ENCODE measurements at regions not wholly inside any gene's neighbourhood (a gene's known extent, or its start where the extent isn't known, plus 50 kb on each side); places are given as distances from the start of the nearest gene placed in this dataset.
"Not testable (repeated sequence)": the region's sequence is repeated elsewhere in the genome, so short reads cannot be mapped to it uniquely, and the experiment has no call there.

DNA sequence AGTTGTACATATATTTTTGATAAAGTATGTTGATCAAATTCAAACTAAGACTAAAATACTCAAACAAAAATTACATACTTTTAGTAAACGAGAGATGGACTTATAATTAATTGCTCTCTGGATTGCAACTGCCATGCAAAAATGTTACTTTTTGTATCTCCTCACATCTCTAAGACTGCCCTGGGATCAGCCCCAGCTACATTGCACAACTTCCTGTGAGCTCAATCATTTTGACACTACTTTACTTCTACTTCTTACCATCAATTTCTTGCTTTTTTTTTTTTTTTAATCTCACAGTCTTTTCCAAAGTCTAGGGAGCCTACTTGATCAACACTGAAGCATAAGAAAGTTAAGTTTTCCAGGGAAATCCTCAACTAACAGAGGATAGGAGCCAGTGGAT, 506.0 kb upstream of the CDH10 start:
- DNase-seq: no peak

DNA sequence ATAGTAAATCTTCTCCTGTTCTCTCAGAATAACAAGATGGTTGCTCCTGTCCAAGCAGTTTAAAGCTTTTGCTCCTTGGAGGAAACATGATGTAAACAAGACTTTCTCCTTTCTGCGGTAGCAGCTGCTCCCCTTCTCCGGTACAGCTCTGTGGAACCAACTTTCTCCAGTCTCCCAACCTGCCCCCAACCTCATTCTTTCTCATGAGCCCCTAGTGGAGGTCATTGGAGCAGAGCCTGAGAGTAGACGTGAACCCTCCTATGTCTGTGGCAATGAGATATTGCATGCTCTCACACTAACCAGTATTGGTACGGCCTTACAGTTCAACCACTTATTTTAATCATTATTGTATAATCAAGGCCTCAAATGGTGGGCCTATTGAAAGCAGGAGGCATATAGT, 483.8 kb upstream of the CDH10 start:
- DNase-seq: no peak

DNA sequence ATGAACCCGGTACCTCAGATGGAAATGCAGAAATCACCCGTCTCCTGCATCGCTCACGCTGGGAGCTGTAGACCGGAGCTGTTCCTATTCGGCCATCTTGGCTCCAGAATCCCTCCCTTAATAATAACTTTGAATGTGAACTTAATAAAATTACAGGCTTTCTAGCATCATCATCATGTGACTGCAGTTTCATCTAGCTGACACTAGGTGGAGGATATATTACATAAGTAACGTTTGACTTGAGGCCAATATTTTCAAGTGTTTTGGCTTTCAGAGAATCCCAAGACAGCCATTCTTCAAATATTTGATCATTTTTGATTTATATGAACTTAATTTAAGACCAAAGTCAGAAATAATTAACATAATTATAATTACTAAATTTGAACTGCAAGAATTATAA, 474.9 kb upstream of the CDH10 start:
- DNase-seq: no peak

DNA sequence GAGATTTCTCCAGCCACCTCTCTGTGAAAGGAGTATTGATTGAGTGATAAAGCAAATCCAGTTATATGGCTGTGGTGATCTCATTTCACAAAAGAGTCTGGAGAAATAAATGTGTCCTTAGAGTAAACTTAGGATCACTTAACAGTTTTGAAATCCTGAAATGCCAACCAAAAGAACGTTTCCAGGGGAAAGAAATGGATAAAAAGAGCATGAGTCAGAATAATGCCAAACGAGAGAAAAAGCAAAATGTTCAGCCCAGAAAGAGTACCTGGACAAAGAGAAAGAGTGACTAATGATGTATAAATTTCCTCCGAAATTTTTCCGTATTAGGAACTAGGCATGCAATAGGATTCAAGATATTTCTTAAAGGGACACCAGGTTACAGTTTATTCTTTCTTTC, 463.1 kb upstream of the CDH10 start:
- no peak for DNase-seq

DNA sequence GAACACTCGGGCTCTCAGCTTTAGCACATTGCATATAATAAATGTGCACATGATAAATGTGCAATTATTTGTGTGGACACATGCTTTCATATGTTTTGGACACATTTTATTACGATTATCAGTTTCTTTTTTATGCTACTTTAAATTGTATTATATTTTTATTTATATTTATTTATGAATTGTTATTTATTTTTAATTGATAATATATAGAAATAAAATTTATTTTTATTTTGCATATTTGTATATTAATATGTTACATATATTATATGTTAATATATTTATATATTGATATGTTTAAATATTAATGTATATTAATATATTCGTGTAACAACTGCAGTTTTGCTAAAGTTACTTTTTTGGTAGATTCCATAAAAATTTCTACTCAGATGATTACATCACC, 454.8 kb upstream of the CDH10 start:
- no peak for DNase-seq

DNA sequence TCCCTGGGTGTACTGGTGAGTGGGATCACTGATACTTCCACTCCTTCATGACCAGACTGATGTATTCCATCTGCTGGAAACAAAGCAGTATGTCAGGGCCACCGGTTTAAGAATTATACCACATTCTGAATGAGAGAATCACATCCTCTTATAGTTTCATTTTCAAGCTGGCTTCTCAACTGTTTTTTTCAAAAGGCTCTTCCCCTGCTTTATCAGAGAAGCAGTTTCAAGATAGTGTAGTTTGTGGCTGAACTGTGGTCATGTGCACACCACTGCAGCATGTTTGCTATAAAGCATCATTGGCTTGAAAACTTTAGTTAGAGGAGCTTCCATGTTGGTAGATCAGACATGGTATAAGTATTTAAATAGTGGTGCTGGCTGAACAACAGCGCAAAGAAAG, 450.5 kb upstream of the CDH10 start:
- DNase-seq: no peak

DNA sequence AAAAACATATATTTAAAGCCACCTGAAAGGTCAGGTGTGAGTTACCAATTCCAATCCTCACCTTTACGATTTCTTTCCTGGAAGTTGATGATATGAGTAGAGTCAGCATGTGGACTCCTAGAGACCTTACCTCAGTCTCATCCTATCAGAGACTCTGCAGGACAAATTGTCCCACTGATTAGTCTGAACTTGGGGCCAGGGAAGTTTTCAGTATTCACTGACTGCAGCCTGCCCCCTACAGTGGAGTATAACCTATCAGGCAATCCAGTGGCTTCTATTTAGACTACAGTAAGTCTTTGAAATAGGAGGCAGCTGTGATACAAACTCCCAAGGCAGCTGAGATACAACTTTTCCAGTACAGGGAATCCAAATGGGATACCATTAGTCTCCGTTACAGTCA, 449.4 kb upstream of the CDH10 start:
- no peak for DNase-seq

DNA sequence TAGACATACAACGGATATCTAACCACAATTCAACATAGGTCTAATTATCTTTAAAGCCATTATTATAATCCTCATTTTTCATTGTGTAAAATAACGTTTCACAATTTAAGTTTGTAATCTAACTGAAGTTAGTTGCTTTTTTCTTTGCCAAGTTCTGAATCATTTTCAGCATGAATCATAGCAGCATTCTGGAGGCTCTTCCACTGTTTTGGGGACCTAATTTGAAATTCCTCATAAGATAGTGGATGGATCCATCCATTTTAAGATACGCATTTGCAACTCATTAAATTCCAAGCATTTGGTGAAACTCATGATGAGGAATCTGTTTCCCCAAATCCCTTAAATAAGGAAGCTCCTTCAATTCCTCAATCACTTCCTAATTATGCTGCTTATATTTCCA, 447.1 kb upstream of the CDH10 start:
- DNase-seq: no peak

DNA sequence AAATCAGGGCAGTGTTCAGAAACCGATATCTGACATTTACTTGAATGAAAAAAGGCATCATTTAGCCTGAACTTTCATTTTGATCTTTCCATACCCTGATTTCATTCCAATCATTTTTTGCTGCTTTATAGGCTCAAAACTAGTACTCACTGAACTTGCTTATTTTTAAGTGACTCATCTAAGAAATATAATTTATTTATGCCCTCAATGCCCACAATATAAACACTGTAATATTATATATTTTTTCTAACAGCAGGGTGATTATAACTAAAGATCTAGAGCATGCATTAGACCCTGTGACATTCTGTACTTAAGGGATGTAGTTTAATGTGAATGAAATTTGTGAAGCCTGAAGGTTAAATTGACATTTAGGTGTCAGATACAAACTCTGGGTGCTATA, 446.1 kb upstream of the CDH10 start:
- no peak for DNase-seq

DNA sequence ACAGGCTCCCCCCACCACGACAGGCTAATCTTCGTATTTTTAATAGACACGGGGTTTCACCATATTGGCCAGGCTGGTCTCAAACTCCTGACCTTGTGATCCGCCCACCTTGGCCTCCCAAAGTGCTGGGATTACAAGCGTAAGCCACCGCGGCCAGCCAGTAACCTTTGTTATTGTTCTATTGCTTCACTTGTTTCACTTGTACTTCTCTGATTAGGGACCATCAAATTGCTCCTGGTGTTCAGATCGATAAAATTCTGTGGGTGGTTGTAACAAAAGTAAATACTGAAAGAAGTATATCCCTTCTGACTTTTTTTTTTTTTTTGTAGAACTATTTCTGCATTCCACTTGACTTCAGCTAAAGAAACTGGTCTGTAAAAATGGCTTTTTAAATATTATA, 445.5 kb upstream of the CDH10 start:
- DNase-seq: no peak

DNA sequence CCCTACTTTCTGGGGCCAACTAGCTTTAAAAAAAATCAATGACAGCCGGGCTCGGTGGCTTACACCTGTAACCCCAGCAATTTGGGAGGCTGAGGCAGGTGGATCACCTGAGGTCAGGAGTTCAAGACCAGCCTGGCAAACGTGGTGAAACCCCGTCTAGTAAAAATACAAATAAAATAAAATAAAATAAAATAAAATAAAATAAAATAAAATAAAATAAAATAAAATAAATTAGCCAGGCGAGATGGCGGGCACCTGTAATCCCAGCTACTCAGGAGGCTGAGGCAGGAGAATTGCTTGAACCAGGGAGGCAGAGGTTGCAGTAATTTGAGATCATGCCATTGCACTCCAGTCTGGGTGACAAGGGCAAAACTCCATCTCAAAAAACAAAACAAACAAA, 443.9 kb upstream of the CDH10 start:
- DNase-seq: not testable (repeated sequence)

DNA sequence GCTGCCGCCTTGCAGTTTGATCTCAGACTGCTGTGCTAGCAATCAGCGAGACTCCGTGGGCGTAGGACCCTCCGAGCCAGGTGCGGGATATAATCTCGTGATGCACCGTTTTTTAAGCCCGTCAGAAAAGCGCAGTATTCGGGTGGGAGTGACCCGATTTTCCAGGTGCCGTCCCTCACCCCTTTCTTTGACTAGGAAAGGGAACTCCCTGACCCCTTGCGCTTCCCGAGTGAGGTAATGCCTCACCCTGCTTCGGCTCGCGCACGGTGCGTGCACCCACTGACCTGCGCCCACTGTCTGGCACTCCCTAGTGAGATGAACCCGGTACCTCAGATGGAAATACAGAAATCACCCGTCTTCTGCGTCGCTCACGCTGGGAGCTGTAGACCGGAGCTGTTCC, 438.5 kb upstream of the CDH10 start:
- not testable (repeated sequence) for DNase-seq

DNA sequence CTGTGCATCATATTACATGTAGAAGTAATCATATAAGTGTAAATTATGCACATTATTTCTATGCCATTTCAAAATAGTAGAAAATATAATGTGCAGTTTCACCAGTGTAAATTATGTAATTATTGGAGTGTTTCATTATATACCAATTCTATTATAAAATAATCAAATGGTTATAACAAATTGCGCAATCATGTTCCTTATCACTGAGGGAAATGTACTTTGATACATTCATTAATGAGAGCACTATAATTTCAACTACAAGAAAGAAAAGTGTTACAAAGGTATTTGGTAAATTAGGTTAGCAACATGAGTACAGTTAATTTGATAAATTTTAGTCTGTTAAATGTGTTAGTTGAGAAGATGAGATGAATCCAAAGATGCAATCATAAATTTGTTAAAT, 421.5 kb upstream of the CDH10 start:
- no peak for DNase-seq

DNA sequence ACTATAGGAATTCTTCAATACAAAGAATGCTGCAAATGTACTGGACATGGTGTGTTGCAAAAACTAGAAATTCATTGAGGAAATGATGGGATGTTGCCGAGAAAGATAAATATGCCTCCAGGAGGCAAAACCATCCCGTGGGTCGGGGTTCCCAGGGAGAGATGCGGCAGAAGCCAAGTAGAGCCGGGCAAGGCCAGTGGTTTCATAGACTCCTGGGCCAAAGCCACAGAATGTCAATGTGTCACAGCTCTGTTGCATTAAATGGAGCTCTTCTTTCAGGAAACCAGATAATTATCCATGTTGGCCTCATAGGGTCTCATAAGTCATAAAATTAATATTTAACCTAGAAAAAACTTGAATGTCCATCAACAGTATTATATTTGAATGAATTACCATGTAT, 419.5 kb upstream of the CDH10 start:
- DNase-seq: no peak

DNA sequence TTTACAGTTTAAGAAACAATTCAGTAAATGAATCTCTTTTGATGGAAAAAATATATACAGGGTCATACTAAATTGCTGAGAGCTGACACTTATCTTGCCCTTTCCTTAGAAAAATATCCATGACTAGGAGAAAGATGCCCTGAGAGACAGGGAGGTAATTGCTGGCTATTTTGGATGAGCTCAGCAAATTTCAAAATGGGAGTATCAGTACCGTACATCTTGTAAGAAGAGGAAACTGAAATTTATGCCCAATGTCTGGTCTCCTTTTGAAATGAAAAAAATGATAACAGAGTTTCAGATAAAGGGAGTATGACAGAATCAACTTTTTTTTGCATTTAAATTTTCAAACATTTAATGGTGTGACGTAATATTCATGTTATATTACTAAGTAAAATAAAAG, 415.8 kb upstream of the CDH10 start:
- no peak for DNase-seq

DNA sequence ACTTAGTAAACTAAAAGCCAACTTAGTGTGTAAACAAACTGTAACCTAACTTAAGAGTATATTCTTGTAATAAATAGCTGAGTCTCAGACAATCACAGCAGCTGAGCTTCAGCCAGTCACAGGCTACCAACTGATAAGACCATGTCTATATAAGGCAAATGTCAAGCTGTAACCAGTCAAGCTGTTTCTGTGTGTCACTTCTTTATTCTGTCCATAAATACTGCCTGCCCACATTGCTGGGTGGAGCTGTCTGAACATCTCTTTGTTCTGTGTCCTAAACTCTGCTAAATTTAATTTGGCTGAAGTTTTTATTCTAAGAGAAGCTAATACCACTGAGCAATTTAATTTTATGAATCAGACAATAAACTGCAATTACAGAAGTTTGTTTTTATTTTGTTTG, 412.1 kb upstream of the CDH10 start:
- no peak for DNase-seq

DNA sequence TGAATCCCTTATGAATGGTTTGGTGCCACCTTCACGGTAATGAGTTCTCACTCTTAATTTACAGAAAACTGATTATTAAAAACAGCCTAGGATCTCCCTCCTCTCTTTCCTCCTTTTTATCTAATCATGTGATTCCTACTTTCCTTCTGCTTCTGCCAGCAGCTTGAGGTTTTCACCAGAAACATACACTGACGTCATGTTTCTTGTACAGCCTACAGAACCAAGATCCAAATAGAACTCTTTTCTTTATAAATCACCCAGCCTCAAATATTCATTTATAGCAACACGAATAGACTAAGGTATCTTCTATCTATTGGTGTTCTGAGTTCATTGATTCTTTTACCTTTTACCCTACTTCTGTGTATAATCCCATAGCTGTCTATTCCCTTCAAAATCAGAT, 388.9 kb upstream of the CDH10 start:
- no peak for DNase-seq

DNA sequence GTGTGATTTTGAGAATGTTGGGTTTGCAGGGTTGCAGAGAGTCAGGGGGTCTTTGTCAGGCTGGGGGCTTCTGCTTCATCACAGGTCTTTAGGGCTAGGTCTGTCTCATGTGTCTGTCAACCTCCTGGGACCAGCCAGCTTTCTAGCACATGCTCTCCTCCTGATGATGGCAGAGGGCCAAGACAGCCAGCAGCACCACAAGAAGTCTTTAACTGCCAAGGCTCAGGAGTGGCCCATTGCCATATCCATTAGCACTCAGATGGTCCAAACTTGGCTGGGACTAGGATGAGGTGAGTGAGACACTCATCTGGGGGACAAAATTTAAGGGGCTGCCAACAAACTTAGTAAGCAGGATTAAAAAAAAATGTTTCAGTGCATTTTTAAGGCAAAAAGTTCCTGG, 384.2 kb upstream of the CDH10 start:
- no peak for DNase-seq

DNA sequence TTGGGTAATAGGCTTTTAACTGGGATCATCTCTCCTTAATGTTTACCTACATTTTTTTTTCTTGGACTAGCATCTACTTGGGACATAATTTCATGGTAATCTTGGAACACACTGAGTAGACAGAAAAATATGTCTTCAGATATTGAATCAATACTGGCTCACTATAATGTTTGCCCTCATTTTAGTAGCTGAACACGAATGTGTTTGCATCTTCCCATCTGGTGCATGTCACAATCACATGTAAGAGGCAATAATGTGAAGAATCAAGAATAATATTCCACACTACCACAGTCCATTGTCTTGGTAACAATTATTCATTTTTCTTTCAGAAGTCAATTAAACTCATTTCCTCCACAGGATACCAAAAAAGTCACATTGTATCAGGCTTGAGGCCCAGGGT, 382.7 kb upstream of the CDH10 start:
- DNase-seq: no peak

DNA sequence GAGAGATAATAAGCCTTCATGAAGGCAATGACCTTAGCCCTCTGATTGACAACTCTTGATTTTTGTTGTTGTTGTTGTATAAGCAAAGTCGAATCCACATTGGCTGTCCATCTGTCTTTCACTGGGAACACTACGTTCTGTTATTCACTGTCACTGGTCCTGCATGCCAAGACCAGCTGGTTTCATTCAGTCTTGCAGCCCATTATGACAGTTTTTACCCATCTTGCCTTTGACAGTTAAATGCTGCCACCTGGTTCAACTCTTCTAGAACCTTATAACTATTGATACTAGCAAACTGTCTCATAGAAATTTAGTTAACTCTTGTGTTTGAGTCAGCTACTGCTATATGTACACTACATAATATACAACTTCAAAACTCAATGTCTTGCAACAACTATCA, 382.3 kb upstream of the CDH10 start:
- DNase-seq: no peak

DNA sequence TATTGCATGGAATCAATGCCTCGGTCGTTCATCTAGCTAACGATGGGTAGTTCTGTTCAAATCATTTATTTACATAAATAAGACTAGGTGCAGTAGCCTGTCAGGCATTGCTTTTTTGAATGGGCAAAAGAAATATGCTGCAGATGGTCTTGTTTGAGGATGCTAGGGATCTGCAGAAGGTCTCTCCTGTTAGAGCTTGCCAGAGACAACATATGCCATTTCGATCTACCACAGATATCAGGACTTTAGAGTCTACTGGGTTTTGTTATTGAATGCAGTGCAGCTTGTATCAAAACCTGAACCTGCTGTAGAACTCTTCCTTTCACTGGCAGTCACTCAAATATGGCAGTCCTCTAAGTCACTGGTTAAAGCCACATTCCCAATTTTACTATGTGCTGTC, 381.1 kb upstream of the CDH10 start:
- DNase-seq: no peak

DNA sequence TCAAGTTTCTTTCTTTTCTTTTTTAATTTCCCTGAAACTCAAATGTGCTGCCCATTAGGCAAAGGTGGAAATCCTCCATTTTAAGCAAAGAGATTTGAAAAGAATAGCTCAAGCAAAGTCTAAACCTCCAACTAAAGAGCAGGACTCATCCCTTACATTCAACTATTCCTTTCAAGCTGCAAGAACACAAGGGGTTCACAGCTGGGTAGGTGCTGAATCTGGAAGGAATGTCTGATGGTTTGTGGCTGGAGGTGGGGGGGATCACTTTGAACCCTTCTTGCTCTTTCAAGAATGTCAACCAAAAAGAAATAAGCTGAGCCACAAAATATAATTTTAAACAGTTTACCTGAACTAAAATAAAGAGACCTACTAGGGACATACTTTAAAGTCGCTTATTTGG, 375.7 kb upstream of the CDH10 start:
- no peak for DNase-seq

DNA sequence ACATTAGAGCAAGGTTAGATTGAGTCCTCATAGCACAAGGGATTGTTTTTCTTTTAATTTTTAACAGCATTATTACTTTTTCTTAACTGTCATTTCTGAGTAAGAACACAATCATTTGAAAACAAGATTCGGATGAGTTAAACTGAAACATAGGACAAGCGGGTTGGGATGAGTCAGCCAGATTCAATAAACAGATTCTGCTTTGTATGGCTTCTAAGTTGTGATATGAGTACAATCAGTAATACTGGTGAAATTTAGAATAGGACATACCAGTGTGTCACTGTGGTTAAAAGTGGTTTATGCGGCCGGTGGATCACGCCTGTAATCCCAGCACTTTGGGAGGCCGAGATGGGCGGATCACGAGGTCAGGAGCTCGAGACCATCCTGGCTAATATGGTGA, 364.3 kb upstream of the CDH10 start:
- DNase-seq: peak; percentile 25

DNA sequence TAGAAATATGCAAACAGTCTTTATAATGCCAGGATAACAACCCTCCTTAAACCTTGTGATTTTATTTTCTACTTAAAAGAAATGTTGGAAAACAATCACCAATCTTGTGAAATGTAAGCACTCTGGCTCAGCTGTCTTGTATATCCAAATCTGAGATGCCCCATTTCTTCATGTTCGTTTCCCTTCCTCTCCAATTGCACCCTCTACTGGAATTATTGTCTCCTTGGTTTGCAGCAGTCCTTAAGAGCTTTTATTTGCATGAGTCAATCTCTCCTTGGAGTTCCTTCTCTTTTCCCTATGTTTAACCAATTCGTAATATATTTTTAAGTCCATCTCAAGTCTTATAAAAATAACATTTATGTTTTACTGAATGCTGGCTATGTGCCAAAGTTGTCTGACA, 362.0 kb upstream of the CDH10 start:
- DNase-seq: no peak

DNA sequence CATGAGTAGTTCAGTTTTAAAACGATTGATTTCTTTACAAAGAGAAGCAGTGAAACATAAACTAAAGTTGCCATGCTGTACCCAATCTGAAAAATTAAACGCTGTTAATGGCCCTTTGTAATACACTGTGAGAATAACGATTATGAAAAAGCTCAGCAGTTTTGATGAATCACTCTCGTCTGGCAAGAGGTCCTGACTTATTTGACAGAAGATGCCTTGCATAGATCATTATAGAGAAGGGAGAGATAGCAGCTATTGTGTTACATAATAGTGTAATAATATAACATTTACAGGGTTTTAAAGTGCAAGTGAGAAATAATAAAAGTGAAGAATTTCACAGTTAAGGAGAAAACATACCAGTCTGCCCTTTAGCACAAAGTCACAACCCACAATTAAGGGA, 361.5 kb upstream of the CDH10 start:
- DNase-seq: no peak

DNA sequence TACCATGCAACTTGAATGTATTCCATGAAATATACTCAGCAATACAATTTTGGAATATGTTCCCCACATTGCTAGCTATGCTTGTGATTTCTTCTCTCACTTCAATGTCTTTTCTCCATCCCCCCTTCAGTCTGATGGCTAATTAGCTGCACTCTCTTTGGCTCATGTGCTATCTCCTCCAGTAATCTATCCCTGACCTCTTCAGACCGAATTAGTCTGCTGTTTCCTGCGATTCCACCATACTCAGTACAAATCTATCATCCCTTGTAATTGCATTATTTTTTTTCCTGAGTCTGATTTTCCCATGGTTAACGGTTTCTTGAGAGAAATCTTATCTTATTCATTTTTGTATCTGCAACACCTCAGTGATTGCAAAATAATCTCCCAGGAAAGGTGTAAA, 360.7 kb upstream of the CDH10 start:
- DNase-seq: no peak

DNA sequence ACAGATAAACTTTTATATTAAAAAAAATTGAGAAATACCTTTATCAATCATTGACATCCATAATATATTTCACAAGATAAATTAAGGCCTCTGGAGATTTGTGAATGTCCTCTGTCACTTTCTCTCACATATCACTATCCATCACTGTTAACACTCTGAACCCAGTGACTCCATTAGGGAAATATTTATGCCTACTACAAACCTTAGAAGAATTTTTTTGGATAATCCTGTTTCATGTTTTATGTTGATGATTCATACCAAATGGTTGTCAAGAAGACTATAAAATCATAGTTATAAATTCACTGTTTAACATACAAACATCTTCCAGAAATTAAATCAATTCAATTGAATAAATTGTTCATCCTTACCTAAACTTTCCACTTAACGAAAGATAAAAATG, 357.6 kb upstream of the CDH10 start:
- DNase-seq: no peak
